ENCODE measurements at regions not wholly inside any gene's neighbourhood (a gene's known extent, or its start where the extent isn't known, plus 50 kb on each side); places are given as distances from the start of the nearest gene placed in this dataset.
"Not testable (repeated sequence)": the region's sequence is repeated elsewhere in the genome, so short reads cannot be mapped to it uniquely, and the experiment has no call there.

DNA sequence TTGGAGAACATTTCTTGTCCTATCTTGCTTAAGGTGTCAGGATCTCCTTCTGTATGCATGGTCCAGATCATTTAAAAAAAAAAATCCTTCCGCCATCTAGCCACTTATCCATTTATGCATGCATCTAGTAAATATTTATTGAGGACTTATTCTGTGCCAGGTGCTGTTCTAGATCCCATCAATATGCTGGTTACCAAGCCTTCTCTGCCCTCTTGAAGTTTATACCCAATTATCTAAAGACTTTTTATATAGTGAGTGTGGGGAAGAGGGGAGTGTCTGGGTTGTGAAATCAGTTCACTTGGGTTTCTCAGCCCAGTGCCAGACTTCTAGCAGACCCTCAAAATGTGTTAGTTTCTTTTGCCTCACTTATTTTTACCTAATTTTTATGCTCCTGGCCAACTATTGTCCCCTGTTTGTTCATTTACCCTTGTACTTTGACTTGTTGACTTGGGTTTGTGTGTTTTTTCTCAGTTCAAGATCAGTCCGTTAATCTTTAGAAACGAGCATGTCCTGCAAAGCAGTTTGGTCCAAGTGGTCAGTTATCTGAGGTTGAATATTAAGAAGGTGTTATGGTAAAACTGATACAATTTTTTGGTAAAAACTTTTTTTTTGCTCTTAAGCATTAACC, 488.9 kb downstream of the PCNX1 start:
- no peak for TF ChIP-seq CTCF (conservative IDR thresholded peaks at IDR 0.05)

DNA sequence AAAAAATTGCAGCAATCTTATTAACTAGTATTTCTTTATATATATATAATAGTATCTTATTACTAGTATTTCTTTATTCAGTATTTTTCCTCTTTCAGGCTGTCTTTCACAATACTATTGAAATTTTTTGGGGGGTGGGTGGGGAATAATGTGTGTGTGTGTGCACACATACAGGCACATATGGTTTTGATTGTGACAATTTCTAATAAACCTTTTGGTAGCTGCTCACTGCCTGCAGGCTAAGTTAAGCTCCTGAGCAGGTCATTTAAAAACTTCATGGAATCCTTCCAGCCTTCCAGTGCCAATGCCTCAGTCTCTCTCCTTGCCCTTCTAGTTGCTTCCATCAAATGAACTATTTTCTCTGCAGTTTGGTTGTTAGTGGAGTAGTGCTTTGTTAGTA, 490.1 kb downstream of the PCNX1 start:
- no peak overlapping the region for H3K27ac ChIP-seq
- no peak for TF ChIP-seq CTCF (conservative IDR thresholded peaks at IDR 0.05)

More for the DNA sequence above, 488.9 kb downstream of the PCNX1 start:
- H3K27ac ChIP-seq = no peak overlapping the region

GRCh38 chr14:71398450-71398849, 491.2 kb downstream of the PCNX1 start:
- no peak for TF ChIP-seq CTCF (conservative IDR thresholded peaks at IDR 0.05)
- H3K27ac ChIP-seq = no peak overlapping the region

- TF ChIP-seq CTCF (conservative IDR thresholded peaks at IDR 0.05) = no peak
- H3K27ac ChIP-seq = no peak overlapping the region
Measured at GRCh38 chr14:71399057-71399487, 491.8 kb downstream of the PCNX1 start.

DNA sequence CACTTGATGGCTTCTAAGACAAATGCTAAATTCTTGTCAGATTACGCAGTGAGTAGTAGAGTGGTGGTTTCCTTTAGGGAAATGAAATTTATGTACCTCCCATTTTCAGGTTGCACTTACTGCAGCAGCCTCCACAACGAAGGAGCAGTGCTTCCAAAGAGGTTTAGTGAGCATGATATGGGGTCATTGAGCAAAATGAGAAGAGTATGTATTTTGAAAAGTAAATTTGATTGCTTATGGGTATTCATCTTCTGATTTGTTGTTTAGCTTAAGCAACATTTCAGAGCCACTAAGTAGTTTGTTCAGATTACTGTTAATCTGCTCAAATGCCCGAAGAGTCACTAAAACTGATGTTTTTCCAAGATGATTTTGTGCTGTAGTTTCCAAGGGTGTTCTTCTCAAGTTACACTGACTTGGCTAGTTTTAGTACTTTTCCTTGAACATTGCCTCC, 493.6 kb downstream of the PCNX1 start:
- H3K27ac ChIP-seq = peak overlapping the region; percentile 19

GRCh38 chr14:71402415-71402814, 495.2 kb downstream of the PCNX1 start:
- not testable (repeated sequence) for H3K27ac ChIP-seq

More for the DNA sequence above, 493.6 kb downstream of the PCNX1 start:
- TF ChIP-seq CTCF (conservative IDR thresholded peaks at IDR 0.05) = no peak

DNA sequence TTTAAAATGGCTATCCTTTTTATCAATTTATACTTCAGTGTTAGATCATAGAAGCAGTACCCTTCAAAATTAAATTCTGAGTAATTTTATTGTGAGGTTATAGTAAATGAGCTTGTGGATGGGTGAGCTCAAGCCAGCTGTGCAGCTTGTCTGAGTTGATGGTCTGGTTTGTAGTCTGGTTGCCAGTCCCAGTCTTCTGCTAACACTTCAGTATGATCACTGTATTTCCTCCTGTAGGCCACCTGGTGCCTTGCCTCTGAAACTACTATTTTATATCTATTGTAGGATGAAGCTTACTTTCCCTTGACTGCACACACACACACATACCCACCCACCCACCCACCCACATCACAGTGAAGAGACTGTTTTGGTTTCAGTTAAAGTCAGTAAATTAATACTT, 496.4 kb downstream of the PCNX1 start:
- H3K27ac ChIP-seq = no peak overlapping the region
- TF ChIP-seq CTCF (conservative IDR thresholded peaks at IDR 0.05) = no peak; the same call in 1 of the 2 replicates

GRCh38 chr14:71405676-71406075, 498.4 kb downstream of the PCNX1 start:
- no peak for TF ChIP-seq CTCF (conservative IDR thresholded peaks at IDR 0.05)
- no peak overlapping the region for H3K27ac ChIP-seq
